K562 (cell line): ENCODE measurements at regions not wholly inside any gene's neighbourhood (a gene's known extent, or its start where the extent isn't known, plus 50 kb on each side); places are given as distances from the start of the nearest gene placed in this dataset.

Experiments
- ATAC-seq: fragments of 200-7000 bp; cut with Tn5 transposase; 3 replicates; pipeline ENCODE4 v1.9.1; 2020; ENCODE audit warnings: moderate library complexity
- BruUV-seq: library from RNA; stranded (reverse); fragments of 400-500 nt; replicated peaks from 2 replicates; lab custom pipeline; 2021; lab: Mats Ljungman, UMichigan
- CTCF ChIA-PET: fragments of 300-600 bp; formaldehyde crosslinking; extraction: SDS; loops from one replicate; lab custom pipeline; 2021; ENCODE audit warnings: low intra/inter-chr PET ratio; lab: Yijun Ruan, JAX
- POLR2A ChIA-PET: fragments of 300-600, 350-650 bp; sonication (Branson Sonifier 250); formaldehyde crosslinking; extraction: SDS; loops from one replicate; lab custom pipeline; 2021; ENCODE audit warnings: antibody characterized with exemption, inconsistent platforms; lab: Yijun Ruan, JAX
- DNase-seq, 4 experiments: peaks; one replicate each; pipeline versions ENCODE4 v3.0.0 to v3.0.0-alpha.2; 2011 to 2018; ENCODE audit warnings: low spot score in 3 of 4, mixed read lengths in 3 of 4; ENCODE audit errors: extremely low read depth in 1 of 4
- FAIRE-seq: peaks from 2 replicates; lab custom pipeline; 2011; peaks lifted over from hg19 to GRCh38; lab: Jason Lieb, UNC
- H2AFZ ChIP-seq: 2 replicates; pipeline ENCODE4 v1.6.0; 2011; ENCODE audit warnings: low read depth, low read length, control low read depth, inconsistent platforms
- H3K27ac ChIP-seq: fragments of 200-600 bp; 3 replicates; pipeline ENCODE4 v1.8.0; 2011; ENCODE audit warnings: low read depth, mild to moderate bottlenecking, control low read depth, inconsistent platforms, low read length, moderate library complexity, mixed read lengths; ENCODE audit errors: extremely low read depth
- H3K27me3 ChIP-seq, 2 experiments: fragments of 300-600 bp in 1 of 2; 2 replicates in 1 of 2; 3 replicates in 1 of 2; pipeline versions ENCODE4 v1.6.0 to v1.8.0; 2011; ENCODE audit warnings: inconsistent platforms in 2 of 2, low read length in 2 of 2, mild to moderate bottlenecking in 1 of 2, mixed read lengths in 1 of 2, moderate library complexity in 1 of 2; ENCODE audit not compliant: control insufficient read depth in 2 of 2, insufficient read depth in 2 of 2
- H3K36me3 ChIP-seq: fragments of 300-600 bp; 3 replicates; pipeline ENCODE4 v1.8.0; 2011; ENCODE audit warnings: mild to moderate bottlenecking, low read length, inconsistent platforms; ENCODE audit not compliant: control insufficient read depth, insufficient read depth
- H3K4me1 ChIP-seq, 2 experiments: fragments of 200-600 bp in 1 of 2; replicated peaks in 1 of 2; 2 replicates in 1 of 2; 3 replicates in 1 of 2; pipeline versions ENCODE4 v1.5.1 to v1.8.0; 2011; ENCODE audit warnings: inconsistent platforms in 2 of 2, low read length in 2 of 2, mild to moderate bottlenecking in 1 of 2, mixed read lengths in 1 of 2, moderate library complexity in 1 of 2; ENCODE audit not compliant: control insufficient read depth in 2 of 2, insufficient read depth in 2 of 2
- H3K4me2 ChIP-seq: 2 replicates; pipeline ENCODE4 v1.6.1; 2011; ENCODE audit warnings: low read length, control low read depth, inconsistent platforms, mixed read lengths; ENCODE audit not compliant: insufficient read depth
- H3K4me3 ChIP-seq: fragments of 200-600 bp; sonication (generic), shearing (Covaris generic); 2 replicates; pipeline ENCODE4 v1.5.1; 2016; ENCODE audit warnings: control low read depth, inconsistent platforms
- H3K79me2 ChIP-seq: fragments of 200-600 bp; 3 replicates; pipeline ENCODE4 v1.8.0; 2011; ENCODE audit warnings: low read length, inconsistent platforms; ENCODE audit not compliant: control insufficient read depth, insufficient read depth
- H3K9ac ChIP-seq, 2 experiments: 2 replicates each; pipeline versions ENCODE4 v1.6.0 to v1.6.1; 2011; ENCODE audit warnings: low read depth in 2 of 2, low read length in 2 of 2, control low read depth in 1 of 2, inconsistent platforms in 1 of 2, mild to moderate bottlenecking in 1 of 2, mixed read lengths in 1 of 2; ENCODE audit not compliant: insufficient read depth in 1 of 2
- H3K9me1 ChIP-seq: one replicate; pipeline ENCODE4 v1.6.0; 2011; ENCODE audit warnings: inconsistent platforms, mild to moderate bottlenecking, low read length, moderate library complexity; ENCODE audit not compliant: control insufficient read depth, insufficient read depth
- H3K9me3 ChIP-seq: replicated peaks from 2 replicates; pipeline ENCODE4 v1.5.1; 2011; ENCODE audit warnings: low read depth, low read length, inconsistent platforms; ENCODE audit not compliant: control insufficient read depth, insufficient read depth
- H4K20me1 ChIP-seq: replicated peaks from 2 replicates; pipeline ENCODE4 v1.6.1; 2011; ENCODE audit warnings: low read length, inconsistent platforms, mixed read lengths; ENCODE audit not compliant: control insufficient read depth, insufficient read depth
- ADNP ChIP-seq: fragments of 200-800 bp; sonication (Bioruptor generic); IDR thresholded peaks from 2 replicates; pipeline ENCODE4 v1.6.1; 2016; ENCODE audit warnings: missing genetic modification characterization, missing compliant biosample characterization
- BCOR ChIP-seq: fragments of 450-650 bp; IDR thresholded peaks from 2 replicates; pipeline ENCODE4 v1.6.1; 2016
- CAMTA2 ChIP-seq: fragments of 250-450 bp; sonication (Bioruptor Pico); conservative IDR thresholded peaks from 2 replicates; pipeline ENCODE4 v1.5.1; 2022
- E2F3 ChIP-seq: fragments of 250-450 bp; sonication (Bioruptor Pico); IDR thresholded peaks from 2 replicates; pipeline ENCODE4 v1.4.0; 2020; ENCODE audit warnings: mild to moderate bottlenecking
- FOXP1 ChIP-seq: sonication (generic); formaldehyde crosslinking; IDR thresholded peaks from 2 replicates; pipeline ENCODE4 v1.8.0; 2022; ENCODE audit warnings: mild to moderate bottlenecking, missing genetic modification reagents
- GTF2A2 ChIP-seq: IDR thresholded peaks from 2 replicates; pipeline ENCODE4 v1.6.1; 2016; ENCODE audit warnings: mild to moderate bottlenecking, missing genetic modification characterization, missing compliant biosample characterization
- POLR2A ChIP-seq: fragments of 450-650 bp; conservative IDR thresholded peaks from 2 replicates; pipeline ENCODE4 v1.6.1; 2016
- RAD21 ChIP-seq, 2 experiments: fragments of 250-450 bp in 1 of 2; fragments of 450-650 bp in 1 of 2; sonication (Bioruptor Pico) in 1 of 2; formaldehyde crosslinking in 1 of 2; IDR thresholded peaks in 1 of 2; conservative IDR thresholded peaks in 1 of 2; 2 replicates each; pipeline versions ENCODE4 v1.4.0 to v1.8.0; 2020 to 2022; ENCODE audit warnings: mild to moderate bottlenecking in 2 of 2, moderate library complexity in 1 of 2
- SIN3B ChIP-seq: fragments of 450-650 bp; IDR thresholded peaks from 2 replicates; pipeline ENCODE4 v1.6.1; 2017; ENCODE audit warnings: low read depth, mild to moderate bottlenecking, moderate library complexity
- SNIP1 ChIP-seq: fragments of 450-650 bp; IDR thresholded peaks from 2 replicates; pipeline ENCODE4 v1.7.1; 2017; ENCODE audit warnings: low read depth, mild to moderate bottlenecking
- ZNF140 ChIP-seq: fragments of 250-450 bp; sonication (Bioruptor Pico); IDR thresholded peaks from 2 replicates; pipeline ENCODE4 v1.8.0; 2021; ENCODE audit warnings: moderate library complexity, mild to moderate bottlenecking, inconsistent platforms
- WGBS: fragments of 100-300 bp; shearing (Covaris generic); methylation state at CpG from one replicate; pipeline ENCODE4 v1.1.6; 2016; ENCODE audit warnings: low coverage, mixed read lengths; ENCODE audit not compliant: insufficient coverage; ENCODE audit errors: missing lambda C conversion rate; 5-methylcytosine and 5-hydroxymethylcytosine counted together
- in situ Hi-C: fragments of 300-500 bp; cut with MboI; formaldehyde crosslinking; loops from 4 replicates; pipeline ENCODE4 v1.15.0; 2018; ENCODE audit warnings: inconsistent platforms, mixed read lengths
- intact Hi-C: fragments of 100-400 bp; cut with micrococcal nuclease; formaldehyde crosslinking; loops from 2 replicates; pipeline ENCODE4 v1.14.2; 2022
- TF ChIP-seq, protein P1 (sequence below): fragments of 250-450 bp; sonication (Bioruptor Pico); IDR thresholded peaks from 2 replicates; pipeline ENCODE4 v1.4.0; 2020; ENCODE audit warnings: mild to moderate bottlenecking, moderate library complexity
- TF ChIP-seq, protein P2 (sequence below), 2 experiments: fragments of 200-800 bp in 1 of 2; sonication (Bioruptor generic) in 1 of 2; sonication (generic) in 1 of 2; formaldehyde crosslinking in 1 of 2; IDR thresholded peaks in 1 of 2; conservative IDR thresholded peaks in 1 of 2; 2 replicates each; pipeline versions ENCODE4 v1.5.0 to v1.6.1; 2016 to 2020; ENCODE audit warnings: missing compliant biosample characterization in 1 of 2, missing genetic modification characterization in 1 of 2, missing genetic modification reagents in 1 of 2
- TF ChIP-seq, protein P3 (sequence below): fragments of 250-450 bp; sonication (Bioruptor Pico); IDR thresholded peaks from 2 replicates; pipeline ENCODE4 v1.5.0; 2021
- TF ChIP-seq, protein P4 (sequence below): fragments of 450-650 bp; formaldehyde crosslinking; IDR thresholded peaks from 2 replicates; pipeline ENCODE4 v1.4.0; 2022; ENCODE audit warnings: mild to moderate bottlenecking, moderate library complexity
- TF ChIP-seq, protein P5 (sequence below): fragments of 250-450 bp; sonication (Bioruptor Pico); IDR thresholded peaks from 2 replicates; pipeline ENCODE4 v1.8.0; 2022; ENCODE audit warnings: inconsistent platforms, mild to moderate bottlenecking, moderate library complexity, borderline replicate concordance

DNA sequence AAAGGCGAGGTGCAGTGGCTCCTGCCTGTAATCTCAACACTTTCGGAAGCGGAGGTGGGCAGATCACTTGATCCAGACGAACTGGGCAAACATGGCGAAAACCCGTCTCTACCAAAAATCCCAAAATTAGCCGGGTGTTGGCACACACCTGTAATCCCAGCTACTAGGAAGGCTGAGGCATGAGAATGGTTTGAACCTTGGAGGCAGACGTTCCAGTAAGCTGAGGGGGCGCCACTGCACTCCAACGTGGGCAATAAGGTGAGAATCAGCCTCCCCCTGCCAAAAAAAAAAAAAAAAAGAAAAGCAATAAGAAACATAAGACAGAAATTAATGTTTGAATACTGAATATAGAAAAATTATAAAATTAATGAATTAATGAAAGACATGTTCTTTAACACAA is 928.7 kb downstream of the LRFN5 start:
- 4% methylated on average over 4 of the region's 10 CpGs for WGBS
- no peak for ATAC-seq
- Histone ChIP-seq H3K9me3 (no peaks in the 10 kb centered on the region), H4K20me1 (no peaks in the 10 kb centered on the region), H3K4me3 (no peak overlapping the region), H3K4me2 (no peak overlapping the region), H2AFZ (no peak overlapping the region), H3K79me2 (no peaks in the 10 kb centered on the region), H3K4me1 (no peaks in the 10 kb centered on the region), H3K9ac (no peak overlapping the region), H3K9me1 (no peaks in the 10 kb centered on the region), H3K36me3 (no peaks in the 10 kb centered on the region), H3K27ac (no peak overlapping the region), H3K27me3 (no peaks in the 10 kb centered on the region)
- no peak for DNase-seq
- ChIA-PET CTCF (no interaction called here), POLR2A (no interaction called here)
- no TSS peak for BruUV-seq
- in situ Hi-C loops (no loop called here), intact Hi-C loops (no loop called here)
- no peak for FAIRE-seq
- TF ChIP-seq, protein P1, sequence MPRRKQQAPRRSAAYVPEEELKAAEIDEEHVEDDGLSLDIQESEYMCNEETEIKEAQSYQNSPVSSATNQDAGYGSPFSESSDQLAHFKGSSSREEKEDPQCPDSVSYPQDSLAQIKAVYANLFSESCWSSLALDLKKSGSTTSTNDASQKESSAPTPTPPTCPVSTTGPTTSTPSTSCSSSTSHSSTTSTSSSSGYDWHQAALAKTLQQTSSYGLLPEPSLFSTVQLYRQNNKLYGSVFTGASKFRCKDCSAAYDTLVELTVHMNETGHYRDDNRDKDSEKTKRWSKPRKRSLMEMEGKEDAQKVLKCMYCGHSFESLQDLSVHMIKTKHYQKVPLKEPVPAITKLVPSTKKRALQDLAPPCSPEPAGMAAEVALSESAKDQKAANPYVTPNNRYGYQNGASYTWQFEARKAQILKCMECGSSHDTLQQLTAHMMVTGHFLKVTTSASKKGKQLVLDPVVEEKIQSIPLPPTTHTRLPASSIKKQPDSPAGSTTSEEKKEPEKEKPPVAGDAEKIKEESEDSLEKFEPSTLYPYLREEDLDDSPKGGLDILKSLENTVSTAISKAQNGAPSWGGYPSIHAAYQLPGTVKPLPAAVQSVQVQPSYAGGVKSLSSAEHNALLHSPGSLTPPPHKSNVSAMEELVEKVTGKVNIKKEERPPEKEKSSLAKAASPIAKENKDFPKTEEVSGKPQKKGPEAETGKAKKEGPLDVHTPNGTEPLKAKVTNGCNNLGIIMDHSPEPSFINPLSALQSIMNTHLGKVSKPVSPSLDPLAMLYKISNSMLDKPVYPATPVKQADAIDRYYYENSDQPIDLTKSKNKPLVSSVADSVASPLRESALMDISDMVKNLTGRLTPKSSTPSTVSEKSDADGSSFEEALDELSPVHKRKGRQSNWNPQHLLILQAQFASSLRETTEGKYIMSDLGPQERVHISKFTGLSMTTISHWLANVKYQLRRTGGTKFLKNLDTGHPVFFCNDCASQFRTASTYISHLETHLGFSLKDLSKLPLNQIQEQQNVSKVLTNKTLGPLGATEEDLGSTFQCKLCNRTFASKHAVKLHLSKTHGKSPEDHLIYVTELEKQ (CRISPR knock-in tag) = no peak
- TF ChIP-seq, protein P2, sequence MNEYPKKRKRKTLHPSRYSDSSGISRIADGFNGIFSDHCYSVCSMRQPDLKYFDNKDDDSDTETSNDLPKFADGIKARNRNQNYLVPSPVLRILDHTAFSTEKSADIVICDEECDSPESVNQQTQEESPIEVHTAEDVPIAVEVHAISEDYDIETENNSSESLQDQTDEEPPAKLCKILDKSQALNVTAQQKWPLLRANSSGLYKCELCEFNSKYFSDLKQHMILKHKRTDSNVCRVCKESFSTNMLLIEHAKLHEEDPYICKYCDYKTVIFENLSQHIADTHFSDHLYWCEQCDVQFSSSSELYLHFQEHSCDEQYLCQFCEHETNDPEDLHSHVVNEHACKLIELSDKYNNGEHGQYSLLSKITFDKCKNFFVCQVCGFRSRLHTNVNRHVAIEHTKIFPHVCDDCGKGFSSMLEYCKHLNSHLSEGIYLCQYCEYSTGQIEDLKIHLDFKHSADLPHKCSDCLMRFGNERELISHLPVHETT (CRISPR knock-in tag; conservative IDR thresholded peaks at IDR 0.05 in 1 of 2, IDR thresholded peaks at IDR 0.05 in 1 of 2) = no peak
- no peak for TF ChIP-seq SIN3B
- no peak for TF ChIP-seq BCOR
- TF ChIP-seq, protein P3, sequence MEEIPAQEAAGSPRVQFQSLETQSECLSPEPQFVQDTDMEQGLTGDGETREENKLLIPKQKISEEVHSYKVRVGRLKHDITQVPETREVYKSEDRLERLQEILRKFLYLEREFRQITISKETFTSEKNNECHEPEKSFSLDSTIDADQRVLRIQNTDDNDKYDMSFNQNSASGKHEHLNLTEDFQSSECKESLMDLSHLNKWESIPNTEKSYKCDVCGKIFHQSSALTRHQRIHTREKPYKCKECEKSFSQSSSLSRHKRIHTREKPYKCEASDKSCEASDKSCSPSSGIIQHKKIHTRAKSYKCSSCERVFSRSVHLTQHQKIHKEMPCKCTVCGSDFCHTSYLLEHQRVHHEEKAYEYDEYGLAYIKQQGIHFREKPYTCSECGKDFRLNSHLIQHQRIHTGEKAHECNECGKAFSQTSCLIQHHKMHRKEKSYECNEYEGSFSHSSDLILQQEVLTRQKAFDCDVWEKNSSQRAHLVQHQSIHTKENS (CRISPR knock-in tag) = no peak
- TF ChIP-seq, protein P4, sequence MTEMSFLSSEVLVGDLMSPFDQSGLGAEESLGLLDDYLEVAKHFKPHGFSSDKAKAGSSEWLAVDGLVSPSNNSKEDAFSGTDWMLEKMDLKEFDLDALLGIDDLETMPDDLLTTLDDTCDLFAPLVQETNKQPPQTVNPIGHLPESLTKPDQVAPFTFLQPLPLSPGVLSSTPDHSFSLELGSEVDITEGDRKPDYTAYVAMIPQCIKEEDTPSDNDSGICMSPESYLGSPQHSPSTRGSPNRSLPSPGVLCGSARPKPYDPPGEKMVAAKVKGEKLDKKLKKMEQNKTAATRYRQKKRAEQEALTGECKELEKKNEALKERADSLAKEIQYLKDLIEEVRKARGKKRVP (CRISPR knock-in tag) = no peak
- TF ChIP-seq GTF2A2 = no peak
- TF ChIP-seq E2F3 (CRISPR knock-in tag) = no peak
- TF ChIP-seq POLR2A = no peak
- TF ChIP-seq, protein P5, sequence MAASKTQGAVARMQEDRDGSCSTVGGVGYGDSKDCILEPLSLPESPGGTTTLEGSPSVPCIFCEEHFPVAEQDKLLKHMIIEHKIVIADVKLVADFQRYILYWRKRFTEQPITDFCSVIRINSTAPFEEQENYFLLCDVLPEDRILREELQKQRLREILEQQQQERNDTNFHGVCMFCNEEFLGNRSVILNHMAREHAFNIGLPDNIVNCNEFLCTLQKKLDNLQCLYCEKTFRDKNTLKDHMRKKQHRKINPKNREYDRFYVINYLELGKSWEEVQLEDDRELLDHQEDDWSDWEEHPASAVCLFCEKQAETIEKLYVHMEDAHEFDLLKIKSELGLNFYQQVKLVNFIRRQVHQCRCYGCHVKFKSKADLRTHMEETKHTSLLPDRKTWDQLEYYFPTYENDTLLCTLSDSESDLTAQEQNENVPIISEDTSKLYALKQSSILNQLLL (CRISPR knock-in tag) = no peak
- TF ChIP-seq SNIP1 = no peak
- no peak for TF ChIP-seq ADNP
- no peak for TF ChIP-seq FOXP1 (CRISPR knock-in tag)
- no peak for TF ChIP-seq ZNF140
- TF ChIP-seq CAMTA2 = no peak
- no peak for TF ChIP-seq RAD21 (CRISPR knock-in tag; conservative IDR thresholded peaks at IDR 0.05 in 1 of 2, IDR thresholded peaks at IDR 0.05 in 1 of 2)
